Thymus (tissue), 11 donors: ENCODE measurements at regions not wholly inside any gene's neighbourhood (a gene's known extent, or its start where the extent isn't known, plus 50 kb on each side); places are given as distances from the start of the nearest gene placed in this dataset.

Source experiments
- DNase-seq, 9 donors: peaks; one replicate each; pipeline ENCODE4 v3.0.0-alpha.2; 2013; ENCODE audit warnings: low spot score in 9 of 9, low read depth in 6 of 9, missing footprints in 1 of 9
- H3K27ac ChIP-seq, 2 donors: one replicate each; pipeline ENCODE4 v1.5.1; 2013; ENCODE audit warnings: control low read depth in 1 of 2, low read depth in 1 of 2, low read length in 1 of 2, mild to moderate bottlenecking in 1 of 2, moderate library complexity in 1 of 2
- H3K27me3 ChIP-seq, 2 donors: one replicate each; pipeline ENCODE4 v1.5.1; 2013; ENCODE audit warnings: low read length in 1 of 2; ENCODE audit not compliant: control insufficient read depth in 2 of 2, insufficient read depth in 1 of 2
- H3K36me3 ChIP-seq, 2 donors: one replicate each; pipeline ENCODE4 v1.5.1; 2013; ENCODE audit warnings: low read length in 1 of 2, mild to moderate bottlenecking in 1 of 2, moderate library complexity in 1 of 2; ENCODE audit not compliant: control insufficient read depth in 2 of 2, insufficient read depth in 2 of 2
- H3K4me1 ChIP-seq, 2 donors: one replicate each; pipeline ENCODE4 v1.5.1; 2013; ENCODE audit warnings: low read length in 2 of 2; ENCODE audit not compliant: control insufficient read depth in 2 of 2, insufficient read depth in 2 of 2
- H3K4me3 ChIP-seq, 2 donors: one replicate each; pipeline ENCODE4 v1.5.1; 2013; ENCODE audit warnings: low read length in 2 of 2, control low read depth in 1 of 2, mild to moderate bottlenecking in 1 of 2
- H3K9me3 ChIP-seq, 2 donors: one replicate each; pipeline ENCODE4 v1.5.1; 2013; ENCODE audit warnings: low read length in 1 of 2, mild to moderate bottlenecking in 1 of 2; ENCODE audit not compliant: control insufficient read depth in 2 of 2, insufficient read depth in 1 of 2
- WGBS: extraction: QIAGEN DNeasy Blood & Tissue Kit; methylation state at CpG from one replicate; pipeline ENCODE4 v1.1.7; 2013; 5-methylcytosine and 5-hydroxymethylcytosine counted together
- donor health status: healthy.

DNA sequence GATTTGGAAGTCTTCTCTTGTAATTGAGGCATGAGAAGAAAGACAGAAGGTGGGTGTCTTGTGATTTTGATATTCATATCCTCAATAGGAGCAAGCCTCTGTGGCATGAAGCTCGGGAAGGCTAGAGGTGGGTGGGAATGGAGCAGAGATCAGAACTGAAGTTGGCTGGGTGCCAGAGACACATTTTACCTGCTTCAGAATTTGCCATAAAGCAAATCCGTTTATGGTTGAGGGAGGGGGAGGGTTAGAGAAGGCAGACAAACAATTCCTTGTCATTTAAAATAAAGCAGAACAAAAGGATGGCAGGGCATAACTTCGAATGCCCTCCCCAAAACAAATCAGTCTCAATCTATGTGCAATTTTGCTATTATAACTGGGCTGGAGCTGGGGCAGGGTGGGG, 305.9 kb downstream of the KLF5 start:
- Histone ChIP-seq H3K27me3 (no peaks in the 10 kb centered on the region), H3K36me3 (no peaks in the 10 kb centered on the region), H3K4me1 (no peaks in the 10 kb centered on the region), H3K4me3 (no peak overlapping the region), H3K27ac (no peak overlapping the region), H3K9me3 (no peaks in the 10 kb centered on the region)
- no peak for DNase-seq
- 79% methylated on average over 3 of the region's 3 CpGs for WGBS

DNA sequence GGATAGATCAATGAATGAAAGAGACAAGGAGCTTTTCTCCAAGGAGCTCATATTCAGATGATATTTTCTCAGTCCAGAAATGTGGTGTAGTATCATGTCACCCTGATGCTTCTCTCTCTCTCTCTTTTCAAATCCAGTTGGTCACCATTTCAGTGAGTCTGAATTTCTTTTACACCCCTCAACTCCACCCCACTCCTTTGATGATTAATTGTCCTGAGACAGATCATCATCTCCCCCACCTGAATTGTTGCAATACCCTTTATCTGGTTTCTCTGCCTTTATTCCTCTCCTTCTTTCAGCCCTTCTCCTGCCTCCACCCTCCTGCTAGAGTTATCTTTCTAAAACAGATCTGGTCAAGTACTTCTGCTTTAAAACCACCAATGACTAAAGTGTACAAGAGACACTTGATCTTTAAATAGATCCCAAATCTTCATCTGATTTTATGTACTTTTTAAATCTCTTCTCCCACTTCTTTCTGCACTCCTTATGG, 299.8 kb downstream of the KLF5 start:
- no peaks in the 10 kb centered on the region for H3K4me1 ChIP-seq
- DNase-seq, result no peak
- H3K9me3 ChIP-seq, result no peaks in the 10 kb centered on the region
- H3K36me3 ChIP-seq, result no peaks in the 10 kb centered on the region
- no peak overlapping the region for H3K27ac ChIP-seq
- H3K4me3 ChIP-seq, result no peak overlapping the region
- no peaks in the 10 kb centered on the region for H3K27me3 ChIP-seq

DNA sequence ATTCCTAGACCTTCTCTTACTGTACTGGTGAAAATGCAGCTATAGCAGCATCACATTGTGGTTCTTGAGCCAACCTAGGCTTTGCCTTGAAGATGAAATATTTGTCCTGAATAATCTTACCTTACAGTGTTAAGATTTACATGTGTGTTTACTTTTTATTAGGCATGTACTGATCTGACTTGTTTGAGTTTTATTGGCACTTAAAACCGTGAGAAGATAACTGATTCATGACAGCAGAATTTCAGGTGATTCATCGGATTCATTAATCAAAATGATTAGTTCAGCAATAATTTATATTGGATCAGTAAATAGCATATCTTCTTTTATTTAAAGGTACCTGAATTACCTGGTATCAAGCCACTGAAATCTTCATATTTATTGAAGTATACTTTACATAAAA, 296.3 kb downstream of the KLF5 start:
- H3K4me3 ChIP-seq, result no peak overlapping the region
- no peaks in the 10 kb centered on the region for H3K9me3 ChIP-seq
- 86% methylated on average over 2 of the region's 2 CpGs for WGBS
- H3K27ac ChIP-seq, result no peak overlapping the region
- H3K36me3 ChIP-seq, result no peaks in the 10 kb centered on the region
- H3K4me1 ChIP-seq, result no peaks in the 10 kb centered on the region
- H3K27me3 ChIP-seq, result no peaks in the 10 kb centered on the region
- no peak for DNase-seq

DNA sequence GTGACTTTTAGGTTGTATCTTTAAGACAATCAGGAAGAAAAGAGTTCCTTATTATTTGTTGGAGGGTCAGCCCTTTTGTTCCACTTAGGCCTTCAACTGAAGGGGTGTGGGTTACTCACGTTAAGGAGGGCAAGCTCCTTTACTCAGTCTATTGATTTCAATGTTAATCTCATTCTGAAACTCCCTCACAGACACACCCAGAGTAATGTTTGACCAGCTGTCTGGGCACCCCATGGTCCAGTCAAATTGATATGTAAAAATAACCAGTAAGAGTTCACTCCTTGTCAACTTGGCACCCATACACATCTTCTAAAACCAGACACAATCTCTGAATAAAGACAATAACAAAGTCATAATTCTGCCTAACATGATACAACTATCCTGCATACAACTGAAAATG, 292.9 kb downstream of the KLF5 start:
- Histone ChIP-seq H3K4me3 (no peak overlapping the region), H3K36me3 (no peaks in the 10 kb centered on the region), H3K4me1 (no peaks in the 10 kb centered on the region), H3K9me3 (no peaks in the 10 kb centered on the region), H3K27ac (no peak overlapping the region), H3K27me3 (no peaks in the 10 kb centered on the region)
- WGBS, result 96% methylated on average over 1 of the region's 1 CpG
- DNase-seq, result no peak

DNA sequence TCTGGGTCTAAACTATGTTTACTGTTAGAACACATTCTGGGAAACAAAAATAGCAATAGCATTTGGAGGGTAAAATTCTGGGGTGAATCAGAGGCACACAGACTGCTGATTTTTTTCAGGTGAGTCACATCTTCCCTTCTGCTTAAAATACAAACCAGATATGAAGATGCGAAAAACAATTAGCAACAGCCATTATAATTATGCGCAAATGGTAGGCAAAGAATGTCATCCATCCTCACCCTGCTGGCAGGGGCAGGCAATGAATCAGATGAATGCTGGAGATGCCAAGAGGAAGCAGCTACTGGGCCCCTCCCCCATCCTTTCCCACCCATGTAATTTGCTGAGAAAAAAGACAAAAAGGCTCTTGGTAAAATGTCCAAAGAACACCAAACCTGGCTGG, 282.9 kb downstream of the KLF5 start:
- no peaks in the 10 kb centered on the region for H3K4me1 ChIP-seq
- no peaks in the 10 kb centered on the region for H3K36me3 ChIP-seq
- no peak for DNase-seq
- no peaks in the 10 kb centered on the region for H3K9me3 ChIP-seq
- no peaks in the 10 kb centered on the region for H3K27me3 ChIP-seq
- no peak overlapping the region for H3K27ac ChIP-seq
- WGBS, result 98% methylated on average over 2 of the region's 2 CpGs
- no peak overlapping the region for H3K4me3 ChIP-seq

DNA sequence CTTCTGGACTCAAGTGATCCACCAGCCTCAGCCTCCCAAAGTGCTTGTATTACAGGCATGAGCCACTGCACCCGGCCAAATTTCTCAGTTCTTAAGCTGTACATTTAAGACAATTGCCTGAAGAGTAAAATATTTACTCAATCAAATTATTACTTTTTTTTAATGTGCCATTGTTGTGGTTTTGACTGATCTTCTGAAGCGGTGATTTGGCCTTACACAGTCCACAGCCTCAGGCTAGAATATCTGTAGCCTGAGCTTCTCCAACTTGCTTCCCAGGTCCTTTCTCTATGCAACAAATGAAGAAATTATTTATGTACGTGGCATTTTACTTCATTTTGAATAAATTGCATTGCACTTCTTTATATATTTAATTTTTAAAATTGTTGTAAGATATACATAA, 281.3 kb downstream of the KLF5 start:
- Histone ChIP-seq H3K36me3 (no peaks in the 10 kb centered on the region), H3K27ac (no peak overlapping the region), H3K4me3 (no peak overlapping the region), H3K9me3 (no peaks in the 10 kb centered on the region), H3K4me1 (no peaks in the 10 kb centered on the region), H3K27me3 (no peaks in the 10 kb centered on the region)
- 96% methylated on average over 3 of the region's 3 CpGs for WGBS
- no peak for DNase-seq

DNA sequence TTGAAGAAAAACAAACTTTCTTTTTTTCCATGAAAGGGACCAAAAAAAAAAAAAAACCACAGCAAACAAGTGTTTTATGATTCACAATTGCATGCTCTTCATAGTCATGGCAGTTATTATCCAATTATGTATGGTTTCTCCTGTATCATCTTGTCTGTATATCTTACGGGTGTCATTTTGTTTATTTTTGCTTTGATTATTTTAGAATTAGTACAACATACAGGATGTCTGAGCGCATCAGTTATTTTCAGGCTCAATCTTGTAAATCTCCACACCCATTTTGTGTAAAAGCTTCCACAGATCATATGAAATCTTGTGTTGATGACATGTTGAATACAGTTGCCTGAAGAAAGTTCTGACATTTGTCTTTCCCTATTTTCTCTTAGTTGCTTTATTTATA, 280.3 kb downstream of the KLF5 start:
- Histone ChIP-seq H3K4me1 (no peaks in the 10 kb centered on the region), H3K36me3 (no peaks in the 10 kb centered on the region), H3K27ac (no peak overlapping the region), H3K9me3 (no peaks in the 10 kb centered on the region), H3K4me3 (no peak overlapping the region), H3K27me3 (no peaks in the 10 kb centered on the region)
- 96% methylated on average over 2 of the region's 2 CpGs for WGBS
- no peak for DNase-seq

DNA sequence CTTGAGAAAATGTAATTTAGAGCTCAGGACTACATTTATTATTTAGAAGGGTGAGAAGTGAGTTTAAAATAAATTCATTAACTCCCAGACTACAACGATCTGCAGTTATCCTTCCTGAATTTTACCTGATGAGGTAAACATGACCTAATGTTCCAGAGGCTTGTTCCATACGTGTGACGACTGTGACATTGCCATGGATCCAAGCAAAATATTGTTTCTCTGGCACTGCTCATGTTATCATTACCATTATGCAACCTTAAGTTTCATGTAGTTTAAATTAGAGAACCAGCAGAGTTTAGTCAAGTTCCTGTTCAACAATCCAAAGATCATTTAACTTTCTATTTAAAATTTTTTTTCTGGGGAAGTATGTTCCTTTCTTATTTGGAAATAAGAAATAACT, 279.6 kb downstream of the KLF5 start:
- no peak overlapping the region for H3K4me3 ChIP-seq
- H3K27ac ChIP-seq, result no peak overlapping the region
- H3K27me3 ChIP-seq, result no peaks in the 10 kb centered on the region
- DNase-seq, result no peak
- H3K9me3 ChIP-seq, result no peaks in the 10 kb centered on the region
- 94% methylated on average over 3 of the region's 3 CpGs for WGBS
- no peaks in the 10 kb centered on the region for H3K36me3 ChIP-seq
- H3K4me1 ChIP-seq, result no peaks in the 10 kb centered on the region

DNA sequence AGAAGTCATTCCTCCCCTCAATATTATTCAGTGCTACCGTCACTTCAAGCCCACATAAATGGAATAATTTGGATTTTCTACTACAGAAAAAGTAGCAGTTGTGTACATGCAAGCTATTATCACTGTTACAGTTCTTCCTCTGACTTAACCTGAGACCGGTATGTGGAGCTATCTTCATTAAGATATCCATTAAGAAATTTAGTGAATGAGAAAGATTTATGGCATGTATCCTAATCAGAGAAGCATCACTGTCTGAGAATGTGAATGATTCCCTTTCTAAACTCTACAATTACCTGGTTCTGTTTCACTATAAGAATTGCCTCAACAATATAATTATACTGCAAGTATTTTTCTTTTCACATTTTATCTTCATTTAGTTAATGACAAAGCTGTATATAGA, 278.7 kb downstream of the KLF5 start:
- WGBS, result 97% methylated on average over 2 of the region's 2 CpGs
- H3K27ac ChIP-seq, result no peak overlapping the region
- no peaks in the 10 kb centered on the region for H3K27me3 ChIP-seq
- DNase-seq, result no peak
- H3K4me3 ChIP-seq, result no peak overlapping the region
- H3K36me3 ChIP-seq, result no peaks in the 10 kb centered on the region
- no peaks in the 10 kb centered on the region for H3K4me1 ChIP-seq
- no peaks in the 10 kb centered on the region for H3K9me3 ChIP-seq

DNA sequence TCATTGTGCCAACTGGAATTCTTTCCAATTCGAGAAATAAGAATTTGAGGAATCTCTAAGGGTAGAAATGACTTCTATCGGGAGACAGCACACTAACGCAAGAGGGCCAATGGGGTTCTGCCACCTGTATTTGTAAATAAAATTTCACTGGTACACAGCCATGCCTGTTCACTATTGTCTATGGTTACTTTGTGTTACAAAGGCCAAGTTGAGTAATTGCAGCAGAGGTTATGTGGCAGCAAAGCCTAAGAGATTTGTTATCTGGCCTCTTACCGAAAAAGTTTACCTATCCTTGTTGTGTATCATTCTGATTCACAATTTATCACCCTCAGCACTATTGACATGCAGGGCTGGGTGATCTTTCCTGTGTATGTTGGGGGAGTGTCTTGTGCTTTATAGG, 278.0 kb downstream of the KLF5 start:
- Histone ChIP-seq H3K36me3 (no peaks in the 10 kb centered on the region), H3K9me3 (no peaks in the 10 kb centered on the region), H3K27ac (no peak overlapping the region), H3K4me3 (no peak overlapping the region), H3K4me1 (no peaks in the 10 kb centered on the region), H3K27me3 (no peaks in the 10 kb centered on the region)
- no peak for DNase-seq
- 97% methylated on average over 4 of the region's 4 CpGs for WGBS
